T-helper 1 cell treated with Interleukin-12 subunit alpha and Interleukin-12 subunit beta and Interleukin-4 antibody, amounts not matched to agents 30 μg/mL and 1 μg/mL, for 36 hours (primary cell): ENCODE measurements at regions not wholly inside any gene's neighbourhood (a gene's known extent, or its start where the extent isn't known, plus 50 kb on each side); places are given as distances from the start of the nearest gene placed in this dataset.

ENCODE experiments used
- H3K27ac Mint-ChIP-seq: one replicate; pipeline ENCODE4 v1.8.0; 2021; ENCODE audit warnings: mild to moderate bottlenecking, mixed read lengths
- H3K27me3 Mint-ChIP-seq: one replicate; pipeline ENCODE4 v1.8.0; 2021; ENCODE audit warnings: low read depth, mixed read lengths
- H3K36me3 Mint-ChIP-seq: one replicate; pipeline ENCODE4 v1.8.0; 2021; ENCODE audit warnings: low read depth, mixed read lengths
- H3K4me1 Mint-ChIP-seq: one replicate; pipeline ENCODE4 v1.8.0; 2021; ENCODE audit warnings: low read depth, mixed read lengths
- H3K4me3 Mint-ChIP-seq: one replicate; pipeline ENCODE4 v1.8.0; 2021; ENCODE audit warnings: mild to moderate bottlenecking, moderate library complexity, mixed read lengths
- H3K9me3 Mint-ChIP-seq: one replicate; pipeline ENCODE4 v1.8.0; 2021; ENCODE audit warnings: mixed read lengths

GRCh38 chr3:43866529-43867353 lies 176.0 kb downstream of the ABHD5 start:
- H3K27ac Mint-ChIP-seq: no peak overlapping the region
- no peak overlapping the region for H3K4me3 Mint-ChIP-seq
- H3K4me1 Mint-ChIP-seq: no peaks in the 10 kb centered on the region
- peaks cover 3% of the 10 kb centered on the region for H3K27me3 Mint-ChIP-seq
- H3K9me3 Mint-ChIP-seq: no peaks in the 10 kb centered on the region
- no peaks in the 10 kb centered on the region for H3K36me3 Mint-ChIP-seq

DNA sequence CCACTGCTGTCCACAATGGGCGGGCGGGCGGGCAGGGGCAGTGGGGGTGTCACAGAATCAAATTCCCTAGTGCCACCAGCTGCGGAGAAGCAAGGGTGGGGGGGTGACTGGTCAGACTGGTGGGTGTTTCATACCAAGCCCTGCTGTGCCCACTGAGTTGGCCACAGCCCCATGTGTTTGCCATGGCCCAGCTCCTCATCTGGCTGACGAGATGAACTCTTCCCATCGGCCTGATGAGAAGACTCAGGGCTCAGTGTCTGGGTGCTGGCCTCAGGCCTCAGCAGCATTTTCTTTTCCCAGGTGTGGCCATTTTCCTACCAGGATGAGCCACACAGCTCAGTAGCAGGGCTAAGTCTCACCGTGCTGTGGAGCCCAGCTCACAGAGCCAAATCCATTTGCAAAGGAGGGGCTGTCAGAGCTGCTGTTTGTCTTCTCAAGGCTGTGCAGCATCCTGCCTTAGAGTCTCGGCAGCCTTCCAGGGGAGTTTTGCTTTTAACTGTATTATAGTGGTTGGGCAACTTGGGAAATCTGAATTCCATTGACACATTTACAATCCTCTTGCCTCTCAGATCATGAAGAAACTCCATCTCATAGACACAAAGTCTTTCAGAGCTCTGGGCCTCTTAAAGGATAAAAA lies 176.8 kb downstream of the ABHD5 start:
- H3K27ac Mint-ChIP-seq: no peak overlapping the region
- H3K4me1 Mint-ChIP-seq: no peaks in the 10 kb centered on the region
- H3K36me3 Mint-ChIP-seq: no peaks in the 10 kb centered on the region
- H3K9me3 Mint-ChIP-seq: no peaks in the 10 kb centered on the region
- no peak overlapping the region for H3K4me3 Mint-ChIP-seq
- H3K27me3 Mint-ChIP-seq: peaks cover 11% of the 10 kb centered on the region

DNA sequence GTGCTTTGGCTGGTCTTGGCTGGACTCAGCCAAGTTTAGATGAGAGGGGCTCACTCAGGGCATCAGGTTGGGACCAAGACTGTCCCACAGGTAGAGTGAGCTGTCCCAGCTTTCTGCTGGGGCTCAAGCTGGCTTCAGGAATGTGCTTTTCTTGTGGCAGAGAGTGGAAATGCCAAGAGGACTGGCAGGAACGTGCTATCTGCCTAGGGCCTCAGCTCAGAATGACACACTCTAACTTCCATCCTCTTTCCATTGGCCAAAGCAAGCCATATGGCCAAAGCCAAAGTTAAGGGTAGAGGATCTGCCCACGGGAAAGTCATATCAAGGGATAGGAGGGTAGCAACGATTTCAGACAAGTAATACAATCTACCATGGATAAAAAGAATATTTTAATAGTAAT lies 178.8 kb downstream of the ABHD5 start:
- H3K27me3 Mint-ChIP-seq: peaks cover 11% of the 10 kb centered on the region
- H3K36me3 Mint-ChIP-seq: no peaks in the 10 kb centered on the region
- no peaks in the 10 kb centered on the region for H3K4me1 Mint-ChIP-seq
- no peak overlapping the region for H3K4me3 Mint-ChIP-seq
- no peaks in the 10 kb centered on the region for H3K9me3 Mint-ChIP-seq
- H3K27ac Mint-ChIP-seq: no peak overlapping the region

DNA sequence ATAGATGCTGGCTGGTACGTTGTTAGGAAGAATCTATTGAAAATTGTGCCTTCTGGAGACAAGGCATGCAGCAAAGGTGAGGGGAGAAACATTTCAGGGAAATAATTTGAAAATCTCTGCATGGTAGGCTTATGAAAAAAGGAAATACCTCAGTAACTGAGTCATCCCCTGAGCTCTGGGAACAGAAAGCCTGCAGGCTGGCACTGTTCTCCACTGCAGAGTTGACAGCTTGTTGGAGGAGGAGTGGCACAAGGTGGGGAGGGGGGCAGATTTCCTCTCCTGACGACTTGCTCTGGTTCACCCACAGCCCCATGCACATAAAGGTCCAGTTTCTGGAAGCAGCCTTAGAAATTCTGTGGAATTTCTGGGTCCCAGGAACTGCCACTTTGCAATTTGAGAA lies 179.4 kb downstream of the ABHD5 start:
- Mint-ChIP-seq H3K4me3 (no peak overlapping the region), H3K27ac (no peak overlapping the region), H3K9me3 (no peaks in the 10 kb centered on the region), H3K27me3 (peaks cover 11% of the 10 kb centered on the region), H3K4me1 (no peaks in the 10 kb centered on the region), H3K36me3 (no peaks in the 10 kb centered on the region)

GRCh38 chr3:43870844-43871626 lies 180.3 kb downstream of the ABHD5 start:
- Mint-ChIP-seq H3K36me3 (no peaks in the 10 kb centered on the region), H3K4me1 (no peaks in the 10 kb centered on the region), H3K4me3 (no peak overlapping the region), H3K9me3 (no peaks in the 10 kb centered on the region), H3K27ac (no peak overlapping the region), H3K27me3 (peaks cover 11% of the 10 kb centered on the region)

GRCh38 chr3:43871627-43872245 lies 181.0 kb downstream of the ABHD5 start:
- H3K9me3 Mint-ChIP-seq: no peaks in the 10 kb centered on the region

DNA sequence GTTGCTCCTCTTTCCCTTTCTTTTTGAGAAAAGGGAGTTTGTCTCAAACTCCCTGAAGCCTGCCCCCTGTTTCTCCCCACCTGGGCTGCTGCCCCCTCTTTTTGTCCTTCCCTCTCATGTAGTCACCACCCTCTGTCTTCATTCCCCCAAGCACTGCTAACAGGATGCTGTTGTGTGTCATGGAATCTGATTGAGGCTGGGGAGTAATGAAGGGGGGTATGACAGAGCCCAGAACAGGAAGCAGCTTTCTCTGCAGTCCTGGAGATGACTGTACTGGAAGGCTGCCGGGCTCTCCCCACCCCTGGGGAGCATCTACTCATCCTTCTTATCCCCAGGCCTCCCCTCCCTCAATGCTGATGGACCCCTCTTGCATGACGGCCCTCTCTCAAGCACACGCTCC lies 181.6 kb downstream of the ABHD5 start:
- no peak overlapping the region for H3K4me3 Mint-ChIP-seq
- H3K27ac Mint-ChIP-seq: no peak overlapping the region
- peaks cover 11% of the 10 kb centered on the region for H3K27me3 Mint-ChIP-seq
- H3K9me3 Mint-ChIP-seq: no peaks in the 10 kb centered on the region
- H3K4me1 Mint-ChIP-seq: no peaks in the 10 kb centered on the region
- no peaks in the 10 kb centered on the region for H3K36me3 Mint-ChIP-seq

More at GRCh38 chr3:43871627-43872245, 181.0 kb downstream of the ABHD5 start:
- Mint-ChIP-seq H3K27me3 (peaks cover 11% of the 10 kb centered on the region), H3K4me1 (no peaks in the 10 kb centered on the region), H3K27ac (no peak overlapping the region), H3K4me3 (no peak overlapping the region), H3K36me3 (no peaks in the 10 kb centered on the region)

- Mint-ChIP-seq H3K9me3 (no peaks in the 10 kb centered on the region), H3K4me1 (no peaks in the 10 kb centered on the region), H3K4me3 (no peak overlapping the region), H3K27me3 (peaks cover 11% of the 10 kb centered on the region), H3K36me3 (no peaks in the 10 kb centered on the region), H3K27ac (no peak overlapping the region)
Measured at GRCh38 chr3:43872901-43873300, 182.2 kb downstream of the ABHD5 start.

DNA sequence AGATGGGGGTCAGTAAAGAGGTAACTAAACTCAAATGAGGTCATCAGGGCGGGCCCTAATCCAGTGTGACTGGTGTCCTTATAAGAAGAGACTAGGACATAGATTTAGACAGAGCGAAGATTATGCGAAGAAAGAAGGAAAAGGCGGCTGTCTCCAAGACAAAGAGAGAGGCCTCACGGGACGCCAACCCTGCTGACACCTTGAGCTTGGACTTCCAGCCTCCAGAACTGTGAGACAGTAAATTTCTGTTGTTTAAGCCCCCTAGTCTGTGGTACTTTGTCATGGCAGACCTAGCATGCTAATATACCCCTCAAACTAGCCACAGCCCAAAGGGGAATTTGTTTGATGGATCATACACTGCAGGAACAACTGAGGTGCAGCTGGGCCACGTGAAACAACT lies 183.0 kb downstream of the ABHD5 start:
- Mint-ChIP-seq H3K27me3 (peaks cover 12% of the 10 kb centered on the region), H3K9me3 (no peaks in the 10 kb centered on the region), H3K4me3 (no peak overlapping the region), H3K4me1 (no peaks in the 10 kb centered on the region), H3K36me3 (no peaks in the 10 kb centered on the region), H3K27ac (no peak overlapping the region)

GRCh38 chr3:43874290-43874689 lies 183.6 kb downstream of the ABHD5 start:
- H3K27me3 Mint-ChIP-seq: peaks cover 16% of the 10 kb centered on the region

DNA sequence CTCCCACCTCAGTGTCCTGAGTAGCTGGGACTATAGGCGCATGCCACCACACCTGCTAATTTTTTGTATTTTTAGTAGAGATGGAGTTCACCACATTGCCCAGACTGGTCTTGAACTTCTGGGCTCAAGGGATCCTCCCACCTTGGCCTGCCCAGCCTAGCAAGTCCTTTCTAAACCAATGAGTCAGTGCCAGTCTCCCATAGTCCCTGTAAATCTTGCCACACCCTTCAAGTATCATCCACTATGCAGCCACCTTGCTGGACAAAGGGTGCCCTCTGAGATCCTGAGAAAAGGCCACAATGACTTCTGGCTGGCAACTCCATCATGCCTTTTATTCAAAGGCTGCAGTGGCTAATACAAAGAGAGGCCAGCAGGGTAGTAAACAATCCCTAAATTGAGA lies 184.0 kb downstream of the ABHD5 start:
- Mint-ChIP-seq H3K4me1 (no peaks in the 10 kb centered on the region), H3K27ac (no peak overlapping the region), H3K4me3 (no peak overlapping the region), H3K36me3 (no peaks in the 10 kb centered on the region), H3K27me3 (peaks cover 19% of the 10 kb centered on the region), H3K9me3 (no peaks in the 10 kb centered on the region)

More at GRCh38 chr3:43874290-43874689, 183.6 kb downstream of the ABHD5 start:
- Mint-ChIP-seq H3K9me3 (no peaks in the 10 kb centered on the region), H3K27ac (no peak overlapping the region), H3K4me3 (no peak overlapping the region), H3K4me1 (no peaks in the 10 kb centered on the region), H3K36me3 (no peaks in the 10 kb centered on the region)

- no peaks in the 10 kb centered on the region for H3K4me1 Mint-ChIP-seq
- H3K27ac Mint-ChIP-seq: no peak overlapping the region
- no peak overlapping the region for H3K4me3 Mint-ChIP-seq
- H3K27me3 Mint-ChIP-seq: peaks cover 16% of the 10 kb centered on the region
- no peaks in the 10 kb centered on the region for H3K9me3 Mint-ChIP-seq
- no peaks in the 10 kb centered on the region for H3K36me3 Mint-ChIP-seq
Measured at GRCh38 chr3:43876648-43877047, 185.9 kb downstream of the ABHD5 start.

- Mint-ChIP-seq H3K36me3 (no peaks in the 10 kb centered on the region), H3K4me3 (no peak overlapping the region), H3K4me1 (no peaks in the 10 kb centered on the region), H3K9me3 (no peaks in the 10 kb centered on the region), H3K27me3 (peaks cover 8% of the 10 kb centered on the region), H3K27ac (no peak overlapping the region)
Measured at GRCh38 chr3:43879166-43879565, 188.4 kb downstream of the ABHD5 start.

GRCh38 chr3:43882976-43883680 lies 192.4 kb downstream of the ABHD5 start:
- Mint-ChIP-seq H3K27me3 (peaks cover 14% of the 10 kb centered on the region), H3K4me3 (no peak overlapping the region), H3K4me1 (no peaks in the 10 kb centered on the region), H3K9me3 (no peaks in the 10 kb centered on the region), H3K27ac (no peak overlapping the region), H3K36me3 (no peaks in the 10 kb centered on the region)
